GM21447 (cell line): ENCODE measurements at regions not wholly inside any gene's neighbourhood (a gene's known extent, or its start where the extent isn't known, plus 50 kb on each side); places are given as distances from the start of the nearest gene placed in this dataset.

Experiments used
- ATAC-seq: cut with Tn5 transposase; IDR thresholded peaks from one replicate; pipeline ENCODE4 v1.9.1; 2021; ENCODE audit not compliant: unreplicated experiment

DNA sequence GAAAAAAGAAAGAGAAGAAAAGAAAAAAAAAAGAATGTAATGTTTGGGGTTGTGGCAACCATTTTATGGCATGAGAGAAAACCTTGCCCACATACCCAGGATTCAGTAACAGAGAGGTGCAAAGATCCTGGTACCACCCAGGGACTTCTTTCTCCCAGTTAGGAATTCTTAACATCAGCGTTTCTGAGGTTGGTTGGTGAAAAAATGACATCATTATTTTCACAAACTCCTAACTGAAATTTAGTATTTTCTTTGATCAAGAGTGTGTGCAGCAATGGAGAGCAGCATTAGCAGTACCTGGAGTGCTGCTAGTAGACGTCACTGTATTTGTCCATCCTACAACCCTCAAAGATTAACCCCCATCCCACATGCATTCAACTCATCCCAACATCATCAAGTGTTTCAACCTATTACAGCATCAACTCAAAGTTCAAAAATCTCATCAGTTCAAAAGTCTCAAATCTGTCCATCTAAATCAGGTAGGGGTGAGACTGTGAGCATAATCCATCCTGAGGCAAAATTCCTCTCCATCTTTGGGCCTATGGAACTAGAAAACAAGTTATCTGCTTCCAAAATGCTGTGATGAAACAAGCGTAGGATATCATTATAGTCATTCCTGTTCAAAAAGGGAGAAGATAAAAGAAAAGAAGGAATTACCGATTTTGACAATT lies 60.1 kb upstream of the MSX2 start:
- no peak for ATAC-seq

DNA sequence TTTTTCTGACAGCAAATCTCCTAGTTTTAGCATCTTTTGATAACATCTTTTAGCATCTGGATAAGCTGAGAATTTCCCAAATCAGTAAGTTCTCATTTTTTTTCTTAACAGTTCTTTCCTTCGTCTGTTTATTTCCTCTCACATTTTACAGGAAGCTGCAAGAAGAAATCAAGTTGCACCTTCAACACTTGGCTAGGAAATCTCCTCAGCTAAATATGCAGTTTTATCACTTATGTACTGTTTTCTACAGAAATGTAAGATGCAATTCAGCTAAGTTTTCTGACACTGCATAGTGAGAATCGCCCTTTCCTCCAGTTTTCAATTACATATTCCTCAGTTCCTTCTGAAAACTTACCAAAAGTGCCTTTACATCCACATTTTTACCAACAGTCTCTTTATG lies 59.0 kb upstream of the MSX2 start:
- no peak for ATAC-seq

DNA sequence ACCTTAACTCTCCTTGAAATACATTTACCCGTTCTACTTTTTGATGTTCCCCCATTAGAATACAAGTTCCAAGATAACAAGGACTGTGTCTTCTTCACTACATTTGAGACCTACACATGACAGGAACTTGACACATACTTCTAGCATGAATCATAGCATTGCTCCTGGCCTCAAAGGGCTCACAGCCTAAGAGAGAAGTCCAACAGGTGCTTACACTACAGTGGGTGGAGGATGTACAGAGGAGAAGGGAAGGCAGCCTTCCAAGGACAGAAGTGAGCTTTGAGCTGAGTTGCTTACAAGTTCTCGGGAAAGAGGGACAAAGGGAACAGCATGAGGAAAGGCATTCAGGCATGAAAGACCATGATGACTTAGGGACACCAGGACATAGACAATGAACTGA lies 56.9 kb upstream of the MSX2 start:
- ATAC-seq: no peak

DNA sequence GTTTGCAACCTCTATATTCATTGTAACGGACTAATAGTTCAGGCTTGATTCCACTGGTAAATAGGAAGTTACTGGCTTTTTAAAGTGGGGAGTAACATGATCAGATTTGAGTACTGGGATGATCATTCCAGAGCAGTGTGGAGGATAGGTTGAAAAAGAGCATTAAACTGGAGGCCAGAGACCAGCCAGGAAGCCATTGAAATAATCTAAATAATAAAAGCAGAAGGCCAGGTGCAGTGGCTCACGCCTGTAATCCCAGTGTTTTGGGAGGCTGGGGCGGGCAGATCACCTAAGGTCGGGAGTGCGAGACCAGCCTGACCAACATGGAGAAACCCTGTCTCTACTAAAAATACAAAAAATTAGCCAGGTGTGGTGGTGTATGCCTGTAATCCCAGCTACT lies 56.0 kb upstream of the MSX2 start:
- no peak for ATAC-seq
